ENCODE measurements at regions not wholly inside any gene's neighbourhood (a gene's known extent, or its start where the extent isn't known, plus 50 kb on each side); places are given as distances from the start of the nearest gene placed in this dataset.

- TF ChIP-seq ZNF518B (CRISPR knock-in tag; IDR thresholded peaks at IDR 0.05), result no peak
- TF ChIP-seq ZNF316 (IDR thresholded peaks at IDR 0.05), result no peak
- no peak for TF ChIP-seq ZBTB7A (IDR thresholded peaks at IDR 0.05; ENCODE audit: borderline replicate concordance, control insufficient read depth, low read depth, low read length)
- TF ChIP-seq RREB1 (CRISPR knock-in tag; IDR thresholded peaks at IDR 0.05), result no peak
These were observed 321.8 kb downstream of the BMP4 start (continued) for GRCh38 chr14:53634793-53635192.
